HCT116 (cell line): ENCODE measurements at regions not wholly inside any gene's neighbourhood (a gene's known extent, or its start where the extent isn't known, plus 50 kb on each side); places are given as distances from the start of the nearest gene placed in this dataset.

Experiments
- ATAC-seq: fragments of 200-7000 bp; cut with Tn5 transposase; 2 replicates; pipeline ENCODE4 v1.9.1; 2020; ENCODE audit warnings: mild to moderate bottlenecking, moderate library complexity
- BruUV-seq: library from RNA; stranded (reverse); fragments of 400-500 nt; replicated peaks from 2 replicates; lab custom pipeline; 2021; lab: Mats Ljungman, UMichigan
- CTCF ChIA-PET: fragments of 300-600 bp; sonication (Branson Sonifier 250); formaldehyde crosslinking; loops from one replicate; lab custom pipeline; 2021; ENCODE audit warnings: antibody characterized with exemption; lab: Charles Lee
- POLR2A ChIA-PET: fragments of 300-600, 350-600 bp; sonication (Branson Sonifier 250); formaldehyde crosslinking; loops from one replicate; lab custom pipeline; 2021; ENCODE audit warnings: antibody characterized with exemption; lab: Charles Lee
- RAD21 ChIA-PET, 2 experiments: fragments of 300-600 bp; sonication (Branson Sonifier 250); formaldehyde crosslinking; loops; one replicate each; lab custom pipeline; 2023; ENCODE audit warnings: low total read pairs in 2 of 2; ENCODE audit not compliant: uncharacterized antibody in 2 of 2, unreplicated experiment in 2 of 2, low non-redundant PET in 1 of 2; lab: Charles Lee
- DNase-seq: peaks from one replicate; pipeline ENCODE4 v3.0.0-alpha.2; 2010; ENCODE audit warnings: low read depth, low spot score
- H2AFZ ChIP-seq: fragments of 200-600 bp; shearing (Covaris generic), sonication (generic); 2 replicates; pipeline ENCODE4 v1.6.1; 2017; ENCODE audit warnings: low read depth, mixed run types, mixed read lengths, antibody characterized with exemption, low read length; ENCODE audit not compliant: poor library complexity, severe bottlenecking
- H3K27ac ChIP-seq: 2 replicates; pipeline ENCODE4 v1.5.1; 2012; ENCODE audit warnings: low read depth, low read length
- H3K27me3 ChIP-seq: fragments of 200-600 bp; sonication (generic); 2 replicates; pipeline ENCODE4 v1.6.1; 2016; ENCODE audit warnings: mixed run types, low read length, mixed read lengths; ENCODE audit not compliant: insufficient read depth
- H3K36me3 ChIP-seq, 2 experiments: fragments of 200-500 bp in 1 of 2; fragments of 200-600 bp in 1 of 2; sonication (Bioruptor generic) in 1 of 2; sonication (generic) in 1 of 2; 2 replicates each; pipeline versions ENCODE4 v1.5.1 to v1.6.1; 2014 to 2016; ENCODE audit warnings: low read length in 2 of 2, inconsistent platforms in 1 of 2, mixed read lengths in 1 of 2, mixed run types in 1 of 2; ENCODE audit not compliant: insufficient read depth in 2 of 2, control insufficient read depth in 1 of 2
- H3K4me1 ChIP-seq, 2 experiments: fragments of 200-600 bp in 1 of 2; sonication (generic) in 1 of 2; 2 replicates each; pipeline versions ENCODE4 v1.5.1 to v1.6.1; 2012 to 2017; ENCODE audit warnings: low read length in 2 of 2, inconsistent platforms in 1 of 2, mild to moderate bottlenecking in 1 of 2, mixed read lengths in 1 of 2, mixed run types in 1 of 2, moderate library complexity in 1 of 2; ENCODE audit not compliant: insufficient read depth in 2 of 2, control insufficient read depth in 1 of 2
- H3K4me2 ChIP-seq: fragments of 200-600 bp; sonication (generic); 2 replicates; pipeline ENCODE4 v1.6.1; 2017; ENCODE audit warnings: mixed run types, low read length, mixed read lengths
- H3K4me3 ChIP-seq, 2 experiments: fragments of 200-600 bp in 1 of 2; sonication (generic) in 1 of 2; replicated peaks in 1 of 2; 2 replicates each; pipeline ENCODE4 v1.5.1; 2011 to 2016; ENCODE audit warnings: low read length in 2 of 2, control low read depth in 1 of 2, low read depth in 1 of 2, mild to moderate bottlenecking in 1 of 2, mixed read lengths in 1 of 2, mixed run types in 1 of 2
- H3K79me2 ChIP-seq: fragments of 200-600 bp; sonication (generic); 2 replicates; pipeline ENCODE4 v1.6.1; 2017; ENCODE audit warnings: mild to moderate bottlenecking, mixed run types, low read length, moderate library complexity, mixed read lengths; ENCODE audit not compliant: insufficient read depth
- H3K9ac ChIP-seq: fragments of 200-600 bp; sonication (generic); 2 replicates; pipeline ENCODE4 v1.6.1; 2016; ENCODE audit warnings: low read length, mixed read lengths
- H3K9me2 ChIP-seq: fragments of 200-600 bp; sonication (generic), shearing (Covaris generic); 2 replicates; pipeline ENCODE4 v1.6.1; 2017; ENCODE audit warnings: mixed run types, mild to moderate bottlenecking, moderate library complexity; ENCODE audit not compliant: insufficient read depth
- H3K9me3 ChIP-seq, 2 experiments: fragments of 200-500 bp in 1 of 2; fragments of 200-600 bp in 1 of 2; sonication (Bioruptor generic) in 1 of 2; sonication (generic) in 1 of 2; 2 replicates each; pipeline ENCODE4 v1.6.1; 2014 to 2017; ENCODE audit warnings: low read length in 2 of 2, mixed read lengths in 2 of 2, inconsistent platforms in 1 of 2, low read depth in 1 of 2, mild to moderate bottlenecking in 1 of 2, mixed run types in 1 of 2, moderate library complexity in 1 of 2; ENCODE audit not compliant: control insufficient read depth in 1 of 2, insufficient read depth in 1 of 2
- H4K20me1 ChIP-seq: fragments of 200-600 bp; sonication (generic), shearing (Covaris generic); 2 replicates; pipeline ENCODE4 v1.6.1; 2017; ENCODE audit warnings: mixed run types, mild to moderate bottlenecking, moderate library complexity; ENCODE audit not compliant: insufficient read depth
- CTCF ChIP-seq, 3 experiments: fragments of 200-600 bp in 1 of 3; sonication (generic) in 1 of 3; IDR thresholded peaks in 2 of 3; conservative IDR thresholded peaks in 1 of 3; 2 replicates each; pipeline ENCODE4 v1.5.1; 2012 to 2017; ENCODE audit warnings: low read depth in 2 of 3, low read length in 2 of 3, antibody characterized with exemption in 1 of 3, borderline replicate concordance in 1 of 3, control low read depth in 1 of 3, mild to moderate bottlenecking in 1 of 3, mixed read lengths in 1 of 3, mixed run types in 1 of 3, moderate library complexity in 1 of 3; ENCODE audit not compliant: insufficient read depth in 1 of 3
- POLR2AphosphoS5 ChIP-seq: IDR thresholded peaks from 2 replicates; pipeline ENCODE4 v1.6.1; 2011; ENCODE audit warnings: mild to moderate bottlenecking, low read depth, low read length, moderate library complexity
- ZNF274 ChIP-seq: fragments of 200-500 bp; sonication (Bioruptor generic); IDR thresholded peaks from 2 replicates; pipeline ENCODE4 v1.6.1; 2014; ENCODE audit warnings: mild to moderate bottlenecking, low read depth, low read length, inconsistent platforms
- intact Hi-C: fragments of 100-400 bp; cut with micrococcal nuclease; formaldehyde crosslinking; loops from 2 replicates; pipeline ENCODE4 v1.10.0; 2022

- Histone ChIP-seq H3K27me3 (no peaks in the 10 kb centered on the region), H3K9me2 (no peaks in the 10 kb centered on the region), H3K4me1 (peaks cover 33 to 53% of the 10 kb centered on the region in 2 experiments), H4K20me1 (peaks cover 4% of the 10 kb centered on the region; the same call in 1 of the 2 replicates), H2AFZ (no peak overlapping the region), H3K36me3 (peaks cover 0 to 3% of the 10 kb centered on the region in 2 experiments; a peak in 1 of 4 replicates), H3K4me3 (peak overlapping the region in 1 of 2 experiments; percentile 55; a peak in 2 of 4 replicates), H3K79me2 (peaks cover 87% of the 10 kb centered on the region), H3K27ac (peak overlapping the region; percentile 54), H3K9me3 (no peaks in the 10 kb centered on the region), H3K4me2 (peak overlapping the region; percentile 89), H3K9ac (peak overlapping the region; percentile 62)
- ATAC-seq: peak; percentile 10
- no TSS peak for BruUV-seq
- DNase-seq: no peak
- intact Hi-C loops: no loop called here
- ChIA-PET CTCF (interaction anchor here (1.1 to 4.5 kb wide), 8 partner anchors 8 to 140 kb away, joined by 3 to 42 read pairs (median 6); no protein-coding TSS in a partner anchor), RAD21 (interaction anchor here in 1 of 2 experiments (1.0 to 1.4 kb wide), 2 partner anchors 31 to 114 kb away, joined by 3 to 4 read pairs; no protein-coding TSS in a partner anchor), POLR2A (interaction anchor here (0.9 to 3.4 kb wide), 13 partner anchors 9 to 137 kb away, joined by 3 to 26 read pairs (median 7); no protein-coding TSS in a partner anchor)
- TF ChIP-seq ZNF274 (no peak), CTCF (IDR thresholded peaks at IDR 0.05 in 2 of 3, conservative IDR thresholded peaks at IDR 0.05 in 1 of 3; ENCODE audit: borderline replicate concordance in 1 of 3, insufficient read depth in 1 of 3, low read depth in 2 of 3, low read length in 2 of 3) (peak in 2 of 3 experiments; percentile 33 to 48; a peak in 4 of 6 replicates)
Observed at GRCh38 chr17:72587773-72588511, 467.1 kb downstream of the SOX9 start.

- no TSS peak for BruUV-seq
- no peak for DNase-seq
- no peaks in the 10 kb centered on the region for H3K9me2 ChIP-seq
- intact Hi-C loops: no loop called here
- H3K27ac ChIP-seq: peak overlapping the region; percentile 54
- no peaks in the 10 kb centered on the region for H3K9me3 ChIP-seq
- peaks cover 34 to 59% of the 10 kb centered on the region in 2 experiments for H3K4me1 ChIP-seq
- ChIA-PET RAD21 (interaction anchor here (0.7 to 1.4 kb wide), 5 partner anchors 28 to 136 kb away, joined by 3 to 4 read pairs (median 3); no protein-coding TSS in a partner anchor), CTCF (interaction anchor here (0.8 to 4.5 kb wide), 9 partner anchors 8 to 139 kb away, joined by 3 to 42 read pairs (median 6); no protein-coding TSS in a partner anchor), POLR2A (interaction anchor here (0.5 to 3.4 kb wide), 16 partner anchors 9 to 1335 kb away, joined by 3 to 26 read pairs (median 6); no protein-coding TSS in a partner anchor)
- H3K4me2 ChIP-seq: peak overlapping the region; percentile 89
- H3K9ac ChIP-seq: peak overlapping the region; percentile 62
- H2AFZ ChIP-seq: no peak overlapping the region
- H3K27me3 ChIP-seq: no peaks in the 10 kb centered on the region
- H3K79me2 ChIP-seq: peaks cover 82% of the 10 kb centered on the region
- H3K4me3 ChIP-seq: peak overlapping the region; percentile 34 to 55
- H4K20me1 ChIP-seq: peaks cover 4% of the 10 kb centered on the region; the same call in 1 of the 2 replicates
- TF ChIP-seq POLR2AphosphoS5 (no peak), CTCF (IDR thresholded peaks at IDR 0.05 in 2 of 3, conservative IDR thresholded peaks at IDR 0.05 in 1 of 3; ENCODE audit: borderline replicate concordance in 1 of 3, insufficient read depth in 1 of 3, low read depth in 2 of 3, low read length in 2 of 3) (no peak)
- H3K36me3 ChIP-seq: peaks cover 0 to 3% of the 10 kb centered on the region in 2 experiments; a peak in 1 of 4 replicates
- ATAC-seq: peak; percentile 2; the same call in 1 of the 2 replicates
Observed at GRCh38 chr17:72588561-72588960, 467.7 kb downstream of the SOX9 start.
